Parathyroid adenoma (tissue), 2 donors: ENCODE measurements at regions not wholly inside any gene's neighbourhood (a gene's known extent, or its start where the extent isn't known, plus 50 kb on each side); places are given as distances from the start of the nearest gene placed in this dataset.

Experiments used
- H2AFZ ChIP-seq: fragments of 300-600 bp; sonication (generic); one replicate; pipeline ENCODE4 v1.7.0; 2017; ENCODE audit warnings: antibody characterized with exemption, mild to moderate bottlenecking
- H3K27ac ChIP-seq: fragments of 300-600 bp; sonication (generic); one replicate; pipeline ENCODE4 v1.7.0; 2017
- H3K27me3 ChIP-seq: fragments of 300-600 bp; sonication (generic); one replicate; pipeline ENCODE4 v1.7.0; 2017; ENCODE audit warnings: low read length; ENCODE audit not compliant: control insufficient read depth, insufficient read depth
- H3K36me3 ChIP-seq: fragments of 300-600 bp; sonication (generic); one replicate; pipeline ENCODE4 v1.7.0; 2017; ENCODE audit warnings: low read length; ENCODE audit not compliant: control insufficient read depth, insufficient read depth
- H3K4me1 ChIP-seq: fragments of 300-600 bp; sonication (generic); one replicate; pipeline ENCODE4 v1.7.0; 2017; ENCODE audit warnings: control low read depth
- H3K4me2 ChIP-seq: fragments of 300-600 bp; sonication (generic); one replicate; pipeline ENCODE4 v1.7.0; 2017; ENCODE audit warnings: low read length
- H3K4me3 ChIP-seq: fragments of 300-600 bp; sonication (generic); one replicate; pipeline ENCODE4 v1.7.0; 2017; ENCODE audit warnings: low read depth, low read length
- H3K79me2 ChIP-seq: fragments of 300-600 bp; sonication (generic); one replicate; pipeline ENCODE4 v1.7.0; 2017; ENCODE audit warnings: control low read depth
- H3K9ac ChIP-seq: fragments of 300-600 bp; sonication (generic); one replicate; pipeline ENCODE4 v1.7.0; 2017; ENCODE audit warnings: mild to moderate bottlenecking
- H3K9me3 ChIP-seq: fragments of 300-600 bp; sonication (generic); one replicate; pipeline ENCODE4 v1.7.0; 2017; ENCODE audit warnings: low read length; ENCODE audit not compliant: control insufficient read depth
- CTCF ChIP-seq: fragments of 300-600 bp; sonication (generic); IDR thresholded peaks from one replicate; pipeline ENCODE4 v1.7.0; 2017; ENCODE audit warnings: antibody characterized with exemption, mild to moderate bottlenecking
- donor health status: primary hyperparathyroidism.

- Histone ChIP-seq H3K4me2 (no peak overlapping the region), H3K27ac (no peak overlapping the region), H2AFZ (no peak overlapping the region), H3K79me2 (no peaks in the 10 kb centered on the region), H3K4me1 (peaks cover 4% of the 10 kb centered on the region), H3K36me3 (no peaks in the 10 kb centered on the region), H3K4me3 (no peak overlapping the region), H3K9me3 (no peaks in the 10 kb centered on the region), H3K9ac (no peak overlapping the region), H3K27me3 (no peaks in the 10 kb centered on the region)
- TF ChIP-seq CTCF: no peak
Observed at GRCh38 chr17:72378414-72379390, 257.9 kb downstream of the SOX9 start.

- no peak overlapping the region for H3K27ac ChIP-seq
- TF ChIP-seq CTCF: no peak
- no peak overlapping the region for H3K9ac ChIP-seq
- H3K4me3 ChIP-seq: no peak overlapping the region
- H3K9me3 ChIP-seq: no peaks in the 10 kb centered on the region
- no peak overlapping the region for H2AFZ ChIP-seq
- H3K4me2 ChIP-seq: no peak overlapping the region
- no peaks in the 10 kb centered on the region for H3K27me3 ChIP-seq
- no peaks in the 10 kb centered on the region for H3K79me2 ChIP-seq
- no peaks in the 10 kb centered on the region for H3K36me3 ChIP-seq
- no peaks in the 10 kb centered on the region for H3K4me1 ChIP-seq
Observed at GRCh38 chr17:72379516-72379915, 258.7 kb downstream of the SOX9 start.

- no peak overlapping the region for H3K27ac ChIP-seq
- no peaks in the 10 kb centered on the region for H3K4me1 ChIP-seq
- H3K9ac ChIP-seq: no peak overlapping the region
- H3K4me2 ChIP-seq: no peak overlapping the region
- TF ChIP-seq CTCF: no peak
- H3K9me3 ChIP-seq: no peaks in the 10 kb centered on the region
- H3K79me2 ChIP-seq: no peaks in the 10 kb centered on the region
- H2AFZ ChIP-seq: no peak overlapping the region
- no peaks in the 10 kb centered on the region for H3K27me3 ChIP-seq
- H3K4me3 ChIP-seq: no peak overlapping the region
- no peaks in the 10 kb centered on the region for H3K36me3 ChIP-seq
Observed at GRCh38 chr17:72380120-72380519, 259.3 kb downstream of the SOX9 start.

- Histone ChIP-seq H3K36me3 (no peaks in the 10 kb centered on the region), H3K27me3 (no peaks in the 10 kb centered on the region), H3K4me3 (no peak overlapping the region), H3K4me1 (no peaks in the 10 kb centered on the region), H3K9me3 (no peaks in the 10 kb centered on the region), H3K27ac (no peak overlapping the region), H2AFZ (no peak overlapping the region), H3K79me2 (no peaks in the 10 kb centered on the region), H3K9ac (no peak overlapping the region), H3K4me2 (no peak overlapping the region)
- TF ChIP-seq CTCF: no peak
Observed at GRCh38 chr17:72380737-72381136, 259.9 kb downstream of the SOX9 start.
